Gastrocnemius medialis (tissue), 4 donors: ENCODE measurements at regions not wholly inside any gene's neighbourhood (a gene's known extent, or its start where the extent isn't known, plus 50 kb on each side); places are given as distances from the start of the nearest gene placed in this dataset.

Experiments
- CTCF ChIP-seq, 5 experiments: fragments of 450-650 bp in 3 of 5; fragments of 200-600 bp in 2 of 5; sonication (generic) in 2 of 5; IDR thresholded peaks in 4 of 5; conservative IDR thresholded peaks in 1 of 5; 1 replicate in 4 of 5; 2 replicates in 1 of 5; pipeline ENCODE4 v1.5.1; 2016 to 2019; ENCODE audit warnings: antibody characterized with exemption in 5 of 5, mild to moderate bottlenecking in 3 of 5, moderate library complexity in 3 of 5
- POLR2A ChIP-seq, 2 donors: fragments of 450-650 bp; IDR thresholded peaks; one replicate each; pipeline ENCODE4 v1.6.1; 2017; ENCODE audit warnings: antibody characterized with exemption in 2 of 2, mild to moderate bottlenecking in 2 of 2, moderate library complexity in 2 of 2

- TF ChIP-seq POLR2A (IDR thresholded peaks at IDR 0.05) = no peak
- no peak for TF ChIP-seq CTCF (IDR thresholded peaks at IDR 0.05 in 4 of 5, conservative IDR thresholded peaks at IDR 0.05 in 1 of 5)
These were observed 292.6 kb downstream of the C12orf75 start for GRCh38 chr12:105622846-105623736.
